Activated B cell treated with CpG ODN at 0.5 μM for 24 hours (primary cell): ENCODE measurements at regions not wholly inside any gene's neighbourhood (a gene's known extent, or its start where the extent isn't known, plus 50 kb on each side); places are given as distances from the start of the nearest gene placed in this dataset.

Source experiments
- ATAC-seq: fragments of 200-7000 bp; cut with Tn5 transposase; one replicate; pipeline ENCODE4 v1.10.0; 2021; ENCODE audit warnings: low read depth, mild to moderate bottlenecking, moderate library complexity
- CTCF ChIA-PET: fragments of 350-600 bp; sonication (Branson Sonifier 250); formaldehyde crosslinking; loops from one replicate; lab custom pipeline; 2021; ENCODE audit warnings: antibody characterized with exemption; lab: Charles Lee
- POLR2A ChIA-PET: fragments of 350-600 bp; sonication (Branson Sonifier 250); formaldehyde crosslinking; loops from one replicate; lab custom pipeline; 2021; ENCODE audit warnings: antibody characterized with exemption; lab: Charles Lee
- DNase-seq: peaks from one replicate; pipeline ENCODE4 v3.0.0; 2022
- H3K27ac Mint-ChIP-seq: one replicate; pipeline ENCODE4 v1.8.0; 2020; ENCODE audit warnings: mixed read lengths
- H3K27me3 Mint-ChIP-seq: one replicate; pipeline ENCODE4 v1.8.0; 2021; ENCODE audit warnings: mixed read lengths
- H3K36me3 Mint-ChIP-seq: one replicate; pipeline ENCODE4 v1.8.0; 2021; ENCODE audit warnings: low read depth, mixed read lengths
- H3K4me1 Mint-ChIP-seq: one replicate; pipeline ENCODE4 v1.8.0; 2021; ENCODE audit warnings: mixed read lengths
- H3K4me3 Mint-ChIP-seq: one replicate; pipeline ENCODE4 v1.8.0; 2020; ENCODE audit warnings: mild to moderate bottlenecking, mixed read lengths
- H3K9me3 Mint-ChIP-seq: one replicate; pipeline ENCODE4 v1.8.0; 2020; ENCODE audit warnings: mixed read lengths
- intact Hi-C: fragments of 100-400 bp; cut with micrococcal nuclease; formaldehyde crosslinking; loops from one replicate; pipeline ENCODE4 v1.15.1; 2024
- TF ChIP-seq, protein P1 (sequence below): fragments of 200-600 bp; IDR thresholded peaks from one replicate; pipeline ENCODE4 v1.8.0; 2022; ENCODE audit warnings: antibody characterized with exemption, mild to moderate bottlenecking

DNA sequence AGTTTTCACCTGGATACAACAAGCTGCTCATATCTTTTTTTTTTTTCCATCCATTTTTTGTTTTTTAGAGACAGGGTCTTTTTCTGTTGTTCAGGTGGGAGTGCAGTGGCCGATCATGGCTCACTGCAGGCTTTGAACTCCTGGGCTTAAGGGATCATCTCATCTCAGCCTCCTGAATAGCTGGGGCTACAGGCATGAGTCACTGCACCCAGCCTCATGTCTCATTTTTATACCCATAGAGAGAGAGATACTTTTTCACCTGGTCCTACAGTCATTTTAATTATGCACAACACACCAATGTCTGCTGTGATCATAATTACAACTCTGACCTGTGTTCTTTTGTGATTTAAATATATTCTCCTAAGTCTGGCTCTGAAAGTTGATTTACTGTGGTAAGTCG, 84.4 kb downstream of the KIF4B start:
- no peaks in the 10 kb centered on the region for H3K4me1 Mint-ChIP-seq
- DNase-seq (no peak), ATAC-seq (no peak)
- intact Hi-C loops = no loop called here
- CTCF ChIA-PET = no interaction called here
- no peaks in the 10 kb centered on the region for H3K36me3 Mint-ChIP-seq
- POLR2A ChIA-PET = no interaction called here
- H3K27me3 Mint-ChIP-seq = peaks cover 13% of the 10 kb centered on the region
- H3K9me3 Mint-ChIP-seq = no peaks in the 10 kb centered on the region
- TF ChIP-seq, protein P1, sequence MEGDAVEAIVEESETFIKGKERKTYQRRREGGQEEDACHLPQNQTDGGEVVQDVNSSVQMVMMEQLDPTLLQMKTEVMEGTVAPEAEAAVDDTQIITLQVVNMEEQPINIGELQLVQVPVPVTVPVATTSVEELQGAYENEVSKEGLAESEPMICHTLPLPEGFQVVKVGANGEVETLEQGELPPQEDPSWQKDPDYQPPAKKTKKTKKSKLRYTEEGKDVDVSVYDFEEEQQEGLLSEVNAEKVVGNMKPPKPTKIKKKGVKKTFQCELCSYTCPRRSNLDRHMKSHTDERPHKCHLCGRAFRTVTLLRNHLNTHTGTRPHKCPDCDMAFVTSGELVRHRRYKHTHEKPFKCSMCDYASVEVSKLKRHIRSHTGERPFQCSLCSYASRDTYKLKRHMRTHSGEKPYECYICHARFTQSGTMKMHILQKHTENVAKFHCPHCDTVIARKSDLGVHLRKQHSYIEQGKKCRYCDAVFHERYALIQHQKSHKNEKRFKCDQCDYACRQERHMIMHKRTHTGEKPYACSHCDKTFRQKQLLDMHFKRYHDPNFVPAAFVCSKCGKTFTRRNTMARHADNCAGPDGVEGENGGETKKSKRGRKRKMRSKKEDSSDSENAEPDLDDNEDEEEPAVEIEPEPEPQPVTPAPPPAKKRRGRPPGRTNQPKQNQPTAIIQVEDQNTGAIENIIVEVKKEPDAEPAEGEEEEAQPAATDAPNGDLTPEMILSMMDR = no peak
- no peak overlapping the region for H3K27ac Mint-ChIP-seq
- no peak overlapping the region for H3K4me3 Mint-ChIP-seq

GRCh38 chr5:155098433-155098832, 84.9 kb downstream of the KIF4B start:
- H3K4me1 Mint-ChIP-seq = no peaks in the 10 kb centered on the region
- H3K4me3 Mint-ChIP-seq = no peak overlapping the region
- no peaks in the 10 kb centered on the region for H3K36me3 Mint-ChIP-seq
- H3K27ac Mint-ChIP-seq = no peak overlapping the region
- intact Hi-C loops = no loop called here
- POLR2A ChIA-PET = no interaction called here
- TF ChIP-seq, protein P1 = no peak
- H3K9me3 Mint-ChIP-seq = no peaks in the 10 kb centered on the region
- DNase-seq = no peak
- CTCF ChIA-PET = no interaction called here
- peaks cover 11% of the 10 kb centered on the region for H3K27me3 Mint-ChIP-seq
- no peak for ATAC-seq

DNA sequence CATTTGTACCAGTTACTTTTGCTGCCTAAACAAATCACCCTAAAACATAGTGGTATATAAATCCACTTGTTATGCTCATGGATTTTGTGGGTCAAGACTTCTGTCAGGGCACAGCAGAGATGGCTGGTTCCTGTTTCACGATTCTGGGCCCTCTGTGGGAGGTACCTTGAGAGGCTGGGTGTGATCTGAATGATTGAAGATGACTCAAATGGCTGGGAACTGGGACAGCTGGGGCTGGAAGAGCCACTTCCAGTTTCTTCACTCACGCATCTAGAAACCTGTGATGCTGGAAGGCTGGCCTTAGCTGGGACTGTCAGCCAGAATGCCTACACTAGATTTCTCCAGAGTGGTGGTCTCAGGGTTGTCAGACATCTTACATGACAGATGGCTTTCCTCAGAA, 88.1 kb downstream of the KIF4B start:
- no peaks in the 10 kb centered on the region for H3K36me3 Mint-ChIP-seq
- CTCF ChIA-PET = no interaction called here

DNA sequence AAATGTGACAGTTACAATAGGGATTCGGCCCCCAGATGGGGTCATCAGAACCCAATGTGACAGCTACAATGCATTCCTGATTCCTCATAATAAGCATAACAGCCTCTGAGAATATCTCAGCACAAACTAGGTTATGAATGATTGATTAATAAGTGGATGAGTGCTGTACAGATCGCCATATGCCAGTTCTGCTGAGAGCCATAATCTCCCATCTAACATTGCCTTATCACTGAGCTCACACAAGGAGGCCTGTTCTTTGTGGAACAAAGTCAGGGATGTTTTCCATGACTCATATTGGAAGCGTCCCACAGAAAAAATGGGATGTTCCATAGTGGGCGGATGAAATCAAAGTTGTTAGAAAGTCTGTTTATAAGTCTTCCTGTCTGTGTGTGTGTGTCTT, 89.6 kb downstream of the KIF4B start:
- intact Hi-C loops = no loop called here
- no peaks in the 10 kb centered on the region for H3K9me3 Mint-ChIP-seq
- CTCF ChIA-PET = no interaction called here
- H3K27ac Mint-ChIP-seq = no peak overlapping the region
- DNase-seq (no peak), ATAC-seq (no peak)
- TF ChIP-seq, protein P1 = no peak
- H3K4me3 Mint-ChIP-seq = no peak overlapping the region
- H3K27me3 Mint-ChIP-seq = peaks cover 1% of the 10 kb centered on the region
- POLR2A ChIA-PET = no interaction called here
- H3K36me3 Mint-ChIP-seq = no peaks in the 10 kb centered on the region
- no peaks in the 10 kb centered on the region for H3K4me1 Mint-ChIP-seq

More for the DNA sequence above, 88.1 kb downstream of the KIF4B start:
- POLR2A ChIA-PET = no interaction called here
- Mint-ChIP-seq H3K9me3 (no peaks in the 10 kb centered on the region), H3K27ac (no peak overlapping the region), H3K4me1 (no peaks in the 10 kb centered on the region), H3K4me3 (no peak overlapping the region), H3K27me3 (peaks cover 1% of the 10 kb centered on the region)
- no peak for ATAC-seq
- no peak for DNase-seq
- intact Hi-C loops = no loop called here
- TF ChIP-seq, protein P1 = no peak

- H3K4me3 Mint-ChIP-seq = no peak overlapping the region
- DNase-seq (no peak), ATAC-seq (no peak)
- POLR2A ChIA-PET = no interaction called here
- TF ChIP-seq, protein P1 = no peak
- intact Hi-C loops = no loop called here
- H3K36me3 Mint-ChIP-seq = no peaks in the 10 kb centered on the region
- H3K4me1 Mint-ChIP-seq = no peaks in the 10 kb centered on the region
- peaks cover 1% of the 10 kb centered on the region for H3K27me3 Mint-ChIP-seq
- CTCF ChIA-PET = no interaction called here
- no peaks in the 10 kb centered on the region for H3K9me3 Mint-ChIP-seq
- H3K27ac Mint-ChIP-seq = no peak overlapping the region
These were observed 90.9 kb downstream of the KIF4B start for GRCh38 chr5:155104441-155104840.
